Activated CD4-positive, alpha-beta T cell treated with anti-CD3 and anti-CD28 coated beads, Interleukin-2, amount 50 U/mL, for 4 hours (primary cell): ENCODE measurements at regions not wholly inside any gene's neighbourhood (a gene's known extent, or its start where the extent isn't known, plus 50 kb on each side); places are given as distances from the start of the nearest gene placed in this dataset.
"Not testable (repeated sequence)": the region's sequence is repeated elsewhere in the genome, so short reads cannot be mapped to it uniquely, and the experiment has no call there.

Experiments
- DNase-seq, 2 experiments: peaks; one replicate each; pipeline ENCODE4 v3.0.0-alpha.2; 2020

GRCh38 chr16:47852991-47853390, 302.8 kb downstream of the ABCC12 start:
- DNase-seq = no peak

DNA sequence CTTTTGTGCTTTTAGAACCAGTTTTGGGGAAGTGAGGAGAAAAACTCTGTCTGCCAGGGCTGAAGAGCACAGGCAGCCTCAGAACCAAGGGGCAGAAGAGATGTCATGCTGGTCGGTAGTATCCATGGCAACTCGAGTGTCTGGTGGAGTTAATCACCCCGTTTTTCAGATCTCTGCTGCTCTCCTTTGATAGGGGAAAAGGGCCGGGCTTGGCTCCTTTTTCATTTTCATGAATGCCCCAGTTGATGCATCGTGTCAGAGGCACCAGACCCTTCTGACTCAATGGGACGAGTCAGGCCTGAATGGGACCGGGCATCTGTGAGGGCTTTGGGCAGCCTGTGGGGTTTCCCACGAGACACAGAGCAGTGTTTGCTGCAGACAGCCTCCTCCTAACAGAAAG, 304.6 kb downstream of the ABCC12 start:
- no peak for DNase-seq

- no peak for DNase-seq
Observed at GRCh38 chr16:47849736-47850135, 306.1 kb downstream of the ABCC12 start.

GRCh38 chr16:47848421-47849109, 307.2 kb downstream of the ABCC12 start:
- DNase-seq = no peak

GRCh38 chr16:47847220-47847970, 308.4 kb downstream of the ABCC12 start:
- DNase-seq = no peak

DNA sequence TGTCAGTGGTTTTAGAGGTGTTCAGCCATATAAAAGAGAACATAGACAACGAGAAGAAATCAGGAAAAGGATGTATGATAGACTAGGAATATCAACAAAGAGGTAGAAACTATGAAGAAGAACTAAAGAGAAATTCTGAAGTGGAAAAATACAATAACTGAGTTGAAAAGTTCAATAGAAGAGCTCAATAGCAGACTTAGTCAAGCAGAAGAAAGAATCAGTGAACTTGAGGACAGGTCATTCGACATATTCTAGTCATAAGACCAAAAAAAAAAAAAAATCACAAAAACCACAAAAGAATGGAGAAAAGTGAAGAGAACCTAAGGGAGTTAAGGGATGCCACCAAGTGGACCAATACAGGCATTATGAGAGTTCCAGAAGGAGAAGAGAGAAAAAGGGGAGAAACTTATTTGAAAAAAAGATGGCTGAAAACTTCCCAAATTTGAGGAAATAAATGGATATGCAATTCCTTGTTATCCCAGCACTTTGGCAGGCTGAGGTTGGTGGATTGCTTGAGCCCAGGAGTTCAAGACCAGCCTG, 321.2 kb downstream of the ABCC12 start:
- no peak for DNase-seq

DNA sequence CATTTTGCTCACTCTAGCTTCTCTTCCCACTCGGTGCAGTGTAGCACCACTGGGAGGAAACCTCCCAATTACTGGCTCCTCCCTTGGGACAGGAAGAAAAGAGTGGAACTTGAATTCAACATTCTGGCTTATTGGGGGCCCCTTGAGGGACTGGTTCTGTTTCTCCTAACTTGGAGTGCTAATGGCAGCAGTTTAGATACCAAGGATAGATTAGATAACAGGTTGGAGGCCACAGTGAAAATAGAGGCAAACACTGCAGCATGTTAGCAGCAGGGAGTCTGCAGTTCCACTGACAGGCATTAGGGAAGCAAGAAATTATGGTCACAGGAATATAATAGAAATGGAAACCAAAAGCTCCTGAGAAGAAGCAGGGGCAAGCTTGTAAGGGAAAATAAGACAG, 322.0 kb downstream of the ABCC12 start:
- no peak for DNase-seq

DNA sequence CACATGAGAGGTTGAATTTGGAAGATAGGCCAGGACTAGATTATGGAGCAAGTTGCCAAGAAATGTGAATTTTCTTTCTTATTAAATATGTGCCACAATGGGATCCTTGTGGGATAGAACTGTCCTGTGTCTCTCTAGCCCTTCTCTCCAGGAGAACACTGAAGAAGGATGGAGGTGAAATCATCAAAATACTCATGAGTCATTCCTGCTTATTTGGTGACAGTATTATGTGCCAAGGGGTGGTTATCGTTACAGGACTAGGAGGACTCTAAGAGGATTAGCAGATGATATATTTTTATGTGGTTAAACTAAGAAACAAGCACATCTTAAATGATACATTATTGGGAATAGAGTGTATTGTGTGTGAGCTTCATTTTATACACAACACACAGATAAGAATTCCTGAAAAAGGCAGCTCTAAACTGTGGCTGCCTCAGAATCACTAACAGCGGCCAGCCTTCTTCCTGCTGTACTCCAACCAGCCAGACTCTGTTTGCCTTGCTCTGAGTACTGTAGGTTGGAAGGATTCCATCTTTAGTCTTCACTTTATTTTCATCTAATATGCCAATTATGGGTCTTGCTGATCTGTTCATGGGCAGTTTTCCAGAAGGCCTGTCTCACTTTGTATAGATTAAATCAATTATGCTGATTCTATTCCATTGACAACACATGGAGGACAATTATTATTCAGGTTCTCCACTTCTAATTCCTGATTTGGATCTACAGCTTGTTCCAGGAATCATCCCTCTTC, 325.8 kb downstream of the ABCC12 start:
- no peak for DNase-seq

DNA sequence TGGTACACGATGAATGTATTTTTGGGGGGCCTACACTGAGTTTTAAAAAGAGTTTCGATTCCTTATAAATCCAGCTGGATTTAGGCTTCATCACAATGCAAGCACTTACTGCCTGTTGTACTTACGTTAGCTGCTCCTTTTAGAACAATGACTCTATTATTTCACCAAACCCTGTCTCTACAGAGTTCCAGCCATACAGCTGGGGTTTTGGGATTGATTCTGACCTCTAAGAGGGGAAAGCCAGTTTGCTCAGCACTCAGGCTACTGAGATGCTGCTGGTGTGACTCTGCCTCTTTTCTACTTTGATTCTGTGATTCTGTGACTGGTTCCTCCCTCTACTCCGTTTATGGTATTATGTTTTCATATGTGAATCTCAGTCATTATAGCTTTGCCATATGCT, 329.7 kb downstream of the ABCC12 start:
- no peak for DNase-seq

- no peak for DNase-seq
Observed at GRCh38 chr16:47817048-47817447, 338.7 kb downstream of the ABCC12 start.

DNA sequence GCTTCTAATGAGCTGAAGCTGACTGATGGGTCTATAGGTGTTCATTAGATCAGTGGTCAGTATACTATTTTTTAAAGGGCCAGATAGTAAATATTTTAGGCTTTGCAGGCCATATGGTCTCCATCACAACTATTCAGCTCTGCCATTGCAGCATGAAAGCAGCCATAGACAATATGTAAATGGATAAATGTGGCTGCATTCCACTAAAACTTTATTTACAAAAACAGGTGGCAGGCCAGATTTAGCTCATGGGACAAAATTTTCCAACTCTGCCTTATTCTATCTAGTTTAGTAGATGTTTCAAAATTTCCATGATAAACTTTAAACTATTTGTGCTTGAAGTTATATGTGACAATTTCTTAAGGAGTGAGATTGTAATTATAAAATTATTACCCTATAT, 339.3 kb downstream of the ABCC12 start:
- DNase-seq = no peak

GRCh38 chr16:47815655-47816054, 340.1 kb downstream of the ABCC12 start:
- DNase-seq = no peak

- DNase-seq = not testable (repeated sequence)
Observed at GRCh38 chr16:47811758-47812157, 344.0 kb downstream of the ABCC12 start.

GRCh38 chr16:47806309-47806847, 345.2 kb downstream of the PHKB start:
- no peak for DNase-seq

GRCh38 chr16:47787696-47788095, 326.6 kb downstream of the PHKB start:
- DNase-seq = no peak

DNA sequence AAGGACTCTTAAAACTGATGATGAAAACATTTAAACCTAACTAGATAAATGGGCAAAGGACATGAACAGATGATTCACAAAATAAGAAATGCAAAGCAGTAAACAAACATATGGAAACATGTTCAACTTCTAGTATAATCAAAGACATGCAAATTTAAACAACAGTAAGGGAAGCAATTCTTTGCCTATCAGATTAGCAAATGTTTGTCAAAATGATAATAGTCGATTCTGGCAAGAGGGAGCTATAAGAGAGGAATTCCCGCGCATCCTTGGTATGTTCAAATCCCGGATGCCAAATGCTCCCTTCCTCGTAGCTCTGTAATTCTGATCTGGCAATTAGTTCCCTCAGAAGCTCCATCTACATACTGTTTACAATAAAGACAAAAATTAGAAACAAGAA, 320.5 kb downstream of the PHKB start:
- DNase-seq = no peak

DNA sequence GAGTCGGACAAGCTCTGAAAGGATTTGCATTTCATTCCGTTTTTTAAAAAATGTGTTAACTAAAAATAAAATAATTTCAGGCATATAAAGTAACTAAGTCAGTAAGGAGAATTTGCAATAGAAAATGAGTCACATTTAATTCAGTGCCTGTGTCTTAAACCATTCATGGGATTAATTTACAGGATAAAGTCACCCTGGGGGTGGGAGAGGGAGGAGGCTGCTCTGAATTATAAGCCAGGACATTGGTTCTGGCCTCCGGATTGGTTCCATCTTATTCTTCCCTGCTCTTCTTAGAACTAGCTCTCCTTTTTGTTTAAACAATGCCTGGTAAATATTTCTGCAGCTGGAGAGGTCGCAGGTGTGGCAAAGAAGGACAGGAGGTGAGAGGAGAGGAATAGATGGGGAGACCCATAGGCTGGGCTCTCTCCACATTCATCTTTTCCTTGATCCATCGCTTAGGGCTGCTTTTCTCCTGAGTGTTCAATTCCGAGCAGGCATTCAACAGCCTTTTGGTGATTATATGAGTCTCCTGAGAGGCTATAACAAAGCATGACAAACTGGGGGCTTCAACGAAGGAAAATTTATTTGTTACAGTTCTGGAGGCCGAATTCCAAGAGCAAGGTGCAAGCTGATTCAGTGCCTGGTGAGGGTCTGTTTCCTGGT, 319.2 kb downstream of the PHKB start:
- no peak for DNase-seq

DNA sequence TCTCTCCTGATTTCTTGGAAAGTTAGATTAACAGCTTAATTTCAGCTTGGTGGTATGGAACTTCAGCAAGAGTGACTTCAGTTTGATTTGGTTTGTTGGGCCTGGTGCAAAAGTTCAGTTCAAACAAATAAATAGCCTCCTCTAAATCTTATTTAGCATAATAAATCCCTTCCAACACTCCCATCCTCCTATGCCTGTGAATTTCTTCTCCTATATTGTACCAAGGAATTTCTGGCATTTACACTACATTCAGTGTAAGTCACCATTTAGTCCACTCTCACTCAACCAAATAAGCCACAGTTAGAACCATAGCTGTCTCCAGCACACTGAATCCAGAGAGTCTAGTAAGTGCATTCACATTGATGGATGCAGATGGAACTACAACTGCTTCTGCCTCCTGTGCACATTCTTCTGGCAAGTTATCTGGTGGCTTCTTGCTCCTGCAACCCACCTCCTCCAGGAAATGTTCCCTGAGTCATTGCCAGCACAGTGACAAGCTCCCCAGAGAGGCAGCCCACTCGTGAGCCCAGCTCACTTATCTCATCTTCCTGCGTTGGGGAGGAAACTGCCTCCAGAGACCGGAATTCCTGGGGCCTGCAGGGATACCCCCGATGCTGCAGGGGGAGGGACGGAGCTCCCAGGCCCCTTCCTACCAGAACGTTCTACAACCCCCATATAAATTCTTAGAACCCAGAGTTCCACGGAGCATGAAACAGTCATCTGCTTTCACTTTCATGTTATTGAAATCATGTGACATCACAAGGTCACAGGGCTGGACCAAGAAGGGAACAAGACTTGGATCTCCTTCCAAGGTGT, 318.3 kb downstream of the PHKB start:
- DNase-seq = no peak

GRCh38 chr16:47778106-47778801, 317.1 kb downstream of the PHKB start:
- no peak for DNase-seq

- no peak for DNase-seq
Observed at GRCh38 chr16:47777220-47777619, 316.1 kb downstream of the PHKB start.

- no peak for DNase-seq
Observed at GRCh38 chr16:47774661-47775060, 313.5 kb downstream of the PHKB start.
